ENCODE measurements at regions not wholly inside any gene's neighbourhood (a gene's known extent, or its start where the extent isn't known, plus 50 kb on each side); places are given as distances from the start of the nearest gene placed in this dataset.

GRCh38 chr13:106433066-106433465 lies 102.4 kb downstream of the EFNB2 start:
- intact Hi-C loops (cut with DNase I) = no loop called here
- TF ChIP-seq POLR2A (IDR thresholded peaks at IDR 0.05) = no peak
- TF ChIP-seq, protein P1, sequence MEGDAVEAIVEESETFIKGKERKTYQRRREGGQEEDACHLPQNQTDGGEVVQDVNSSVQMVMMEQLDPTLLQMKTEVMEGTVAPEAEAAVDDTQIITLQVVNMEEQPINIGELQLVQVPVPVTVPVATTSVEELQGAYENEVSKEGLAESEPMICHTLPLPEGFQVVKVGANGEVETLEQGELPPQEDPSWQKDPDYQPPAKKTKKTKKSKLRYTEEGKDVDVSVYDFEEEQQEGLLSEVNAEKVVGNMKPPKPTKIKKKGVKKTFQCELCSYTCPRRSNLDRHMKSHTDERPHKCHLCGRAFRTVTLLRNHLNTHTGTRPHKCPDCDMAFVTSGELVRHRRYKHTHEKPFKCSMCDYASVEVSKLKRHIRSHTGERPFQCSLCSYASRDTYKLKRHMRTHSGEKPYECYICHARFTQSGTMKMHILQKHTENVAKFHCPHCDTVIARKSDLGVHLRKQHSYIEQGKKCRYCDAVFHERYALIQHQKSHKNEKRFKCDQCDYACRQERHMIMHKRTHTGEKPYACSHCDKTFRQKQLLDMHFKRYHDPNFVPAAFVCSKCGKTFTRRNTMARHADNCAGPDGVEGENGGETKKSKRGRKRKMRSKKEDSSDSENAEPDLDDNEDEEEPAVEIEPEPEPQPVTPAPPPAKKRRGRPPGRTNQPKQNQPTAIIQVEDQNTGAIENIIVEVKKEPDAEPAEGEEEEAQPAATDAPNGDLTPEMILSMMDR (IDR thresholded peaks at IDR 0.05) = no peak
- WGBS, 2 donors = 45 to 46% methylated on average over 2 of the region's 2 CpGs

DNA sequence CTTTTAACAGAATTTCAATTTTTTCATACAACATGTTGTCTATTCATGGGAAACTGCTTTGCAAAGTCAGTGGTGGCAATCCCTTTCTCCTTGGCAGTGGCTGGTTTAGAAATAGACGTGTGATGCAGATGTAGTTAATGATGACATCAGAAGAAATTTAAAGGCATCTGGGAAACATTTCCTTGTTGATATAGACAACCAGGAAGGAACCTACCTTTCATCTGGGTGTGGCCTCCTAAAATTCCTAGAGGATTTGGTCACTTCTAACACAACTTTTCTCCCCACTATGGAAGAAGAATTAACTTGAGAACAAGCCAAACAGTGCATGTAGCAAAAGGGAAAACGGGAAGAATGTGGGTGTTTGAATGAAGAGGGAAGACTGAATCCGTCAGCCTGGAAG lies 102.8 kb downstream of the EFNB2 start:
- Histone ChIP-seq H3K9me3 (no peaks in the 10 kb centered on the region), H3K27me3 (no peaks in the 10 kb centered on the region), H3K4me3 (no peak overlapping the region), H3K27ac (no peak overlapping the region), H3K36me3 (replicated peaks in 1 of 2; ENCODE audit: insufficient read depth in 1 of 2, low read depth in 2 of 2) (no peaks in the 10 kb centered on the region), H3K4me1 (no peaks in the 10 kb centered on the region)
- DNase-seq (no peak), ATAC-seq (no peak)
- WGBS, 2 donors = 55 to 60% methylated on average over 3 of the region's 3 CpGs
- TF ChIP-seq, protein P1 (IDR thresholded peaks at IDR 0.05) = no peak
- no peak for TF ChIP-seq POLR2A (IDR thresholded peaks at IDR 0.05)
- intact Hi-C loops (cut with DNase I) = no loop called here

More at GRCh38 chr13:106433066-106433465, 102.4 kb downstream of the EFNB2 start:
- Histone ChIP-seq H3K9me3 (no peaks in the 10 kb centered on the region), H3K27me3 (no peaks in the 10 kb centered on the region), H3K4me3 (no peak overlapping the region), H3K4me1 (no peaks in the 10 kb centered on the region), H3K36me3 (replicated peaks in 1 of 2; ENCODE audit: insufficient read depth in 1 of 2, low read depth in 2 of 2) (no peaks in the 10 kb centered on the region), H3K27ac (no peak overlapping the region)
- ATAC-seq (no peak), DNase-seq (no peak)

- no peak overlapping the region for H3K4me3 ChIP-seq
- no peaks in the 10 kb centered on the region for H3K36me3 ChIP-seq (replicated peaks in 1 of 2; ENCODE audit: insufficient read depth in 1 of 2, low read depth in 2 of 2)
- DNase-seq = no peak
- H3K9me3 ChIP-seq = no peaks in the 10 kb centered on the region
- 74 to 82% methylated on average over 4 of the region's 4 CpGs for WGBS, 2 donors
- intact Hi-C loops (cut with DNase I) = no loop called here
- no peaks in the 10 kb centered on the region for H3K27me3 ChIP-seq
- no peaks in the 10 kb centered on the region for H3K4me1 ChIP-seq
- no peak for TF ChIP-seq POLR2A (IDR thresholded peaks at IDR 0.05)
- TF ChIP-seq, protein P1 (IDR thresholded peaks at IDR 0.05) = no peak
- H3K27ac ChIP-seq = no peak overlapping the region
- ATAC-seq = no peak
Observed at GRCh38 chr13:106426909-106427308, 108.6 kb downstream of the EFNB2 start.

- no peaks in the 10 kb centered on the region for H3K36me3 ChIP-seq (replicated peaks in 1 of 2; ENCODE audit: insufficient read depth in 1 of 2, low read depth in 2 of 2)
- intact Hi-C loops (cut with DNase I) = no loop called here
- H3K27ac ChIP-seq = no peak overlapping the region
- no peaks in the 10 kb centered on the region for H3K9me3 ChIP-seq
- DNase-seq (no peak), ATAC-seq (no peak)
- TF ChIP-seq, protein P1 (IDR thresholded peaks at IDR 0.05) = no peak
- TF ChIP-seq POLR2A (IDR thresholded peaks at IDR 0.05) = no peak
- no peaks in the 10 kb centered on the region for H3K27me3 ChIP-seq
- H3K4me1 ChIP-seq = no peaks in the 10 kb centered on the region
- 79 to 83% methylated on average over 17 of the region's 17 CpGs for WGBS, 2 donors
- no peak overlapping the region for H3K4me3 ChIP-seq
Observed at GRCh38 chr13:106425661-106426060, 109.8 kb downstream of the EFNB2 start.

GRCh38 chr13:106424805-106425204 lies 110.7 kb downstream of the EFNB2 start:
- ATAC-seq = no peak
- Histone ChIP-seq H3K27ac (no peak overlapping the region), H3K27me3 (no peaks in the 10 kb centered on the region), H3K4me3 (no peak overlapping the region), H3K36me3 (replicated peaks in 1 of 2; ENCODE audit: insufficient read depth in 1 of 2, low read depth in 2 of 2) (no peaks in the 10 kb centered on the region), H3K9me3 (no peaks in the 10 kb centered on the region), H3K4me1 (no peaks in the 10 kb centered on the region)
- 21 to 39% methylated on average over 1 of the region's 1 CpG for WGBS, 2 donors
- intact Hi-C loops (cut with DNase I) = no loop called here
- no peak for DNase-seq
- TF ChIP-seq, protein P1 (IDR thresholded peaks at IDR 0.05) = no peak
- TF ChIP-seq POLR2A (IDR thresholded peaks at IDR 0.05) = no peak
